Neuron (in vitro differentiated cells): ENCODE measurements at regions not wholly inside any gene's neighbourhood (a gene's known extent, or its start where the extent isn't known, plus 50 kb on each side); places are given as distances from the start of the nearest gene placed in this dataset.
"Not testable (repeated sequence)": the region's sequence is repeated elsewhere in the genome, so short reads cannot be mapped to it uniquely, and the experiment has no call there.

Experiments
- H2AFZ ChIP-seq: one replicate; pipeline ENCODE4 v1.6.1; 2013; ENCODE audit warnings: low read depth, mild to moderate bottlenecking, inconsistent platforms, low read length, moderate library complexity
- H3K27me3 ChIP-seq: one replicate; pipeline ENCODE4 v1.6.1; 2013; ENCODE audit warnings: low read length; ENCODE audit not compliant: insufficient read depth
- H3K36me3 ChIP-seq: one replicate; pipeline ENCODE4 v1.6.1; 2013; ENCODE audit warnings: low read length; ENCODE audit not compliant: insufficient read depth
- H3K4me1 ChIP-seq: one replicate; pipeline ENCODE4 v1.6.1; 2013; ENCODE audit warnings: low read length; ENCODE audit not compliant: insufficient read depth
- H3K4me3 ChIP-seq: 2 replicates; pipeline ENCODE4 v1.5.1; 2013; ENCODE audit warnings: mild to moderate bottlenecking, low read length, moderate library complexity
- H3K9me3 ChIP-seq: one replicate; pipeline ENCODE4 v1.6.1; 2013; ENCODE audit warnings: low read length

DNA sequence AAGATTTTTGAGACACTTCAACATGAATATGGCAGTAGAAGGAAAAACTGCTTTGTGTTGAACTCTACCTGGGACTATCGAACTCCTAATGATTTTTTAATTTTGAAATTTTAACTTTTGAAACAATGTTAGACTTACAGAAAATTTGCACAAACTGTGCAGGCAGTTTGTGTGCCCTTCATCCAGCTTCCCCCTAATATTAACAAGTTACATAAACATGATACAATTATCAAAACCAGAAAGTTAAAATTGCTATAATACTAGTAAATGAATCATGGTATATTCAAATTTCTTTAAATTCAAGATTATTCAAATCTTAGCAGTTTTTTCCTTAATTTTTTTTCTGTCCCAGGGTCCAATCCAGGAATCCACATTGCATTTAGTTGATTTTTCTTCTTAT lies 278.9 kb downstream of the ADGRL2 start:
- Histone ChIP-seq H3K9me3 (no peaks in the 10 kb centered on the region), H3K36me3 (no peaks in the 10 kb centered on the region), H3K4me3 (no peak overlapping the region), H3K27me3 (no peaks in the 10 kb centered on the region), H2AFZ (no peak overlapping the region), H3K4me1 (peaks cover 7% of the 10 kb centered on the region)

DNA sequence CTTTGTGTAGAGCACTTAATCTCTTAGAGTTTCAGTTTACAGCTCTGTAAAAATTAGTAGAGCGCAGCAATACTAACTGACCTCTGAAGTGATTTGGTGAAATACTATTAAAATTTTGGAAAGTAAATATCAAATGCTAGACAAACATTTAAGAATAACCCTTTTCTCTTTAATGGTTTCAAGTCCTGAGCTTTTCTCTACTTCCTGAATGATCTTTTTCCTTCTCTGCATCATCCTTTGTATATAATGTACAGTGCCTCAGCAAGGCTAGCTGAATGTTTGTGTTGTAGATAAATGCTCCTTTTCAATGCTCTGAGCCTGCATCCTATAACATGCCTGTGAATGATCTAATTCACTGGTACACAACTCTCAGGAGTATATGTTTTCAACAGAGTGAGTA lies 272.9 kb downstream of the ADGRL2 start:
- H2AFZ ChIP-seq, result no peak overlapping the region
- H3K27me3 ChIP-seq, result no peaks in the 10 kb centered on the region
- H3K4me3 ChIP-seq, result no peak overlapping the region
- no peaks in the 10 kb centered on the region for H3K36me3 ChIP-seq
- H3K4me1 ChIP-seq, result peaks cover 7% of the 10 kb centered on the region
- H3K9me3 ChIP-seq, result no peaks in the 10 kb centered on the region

DNA sequence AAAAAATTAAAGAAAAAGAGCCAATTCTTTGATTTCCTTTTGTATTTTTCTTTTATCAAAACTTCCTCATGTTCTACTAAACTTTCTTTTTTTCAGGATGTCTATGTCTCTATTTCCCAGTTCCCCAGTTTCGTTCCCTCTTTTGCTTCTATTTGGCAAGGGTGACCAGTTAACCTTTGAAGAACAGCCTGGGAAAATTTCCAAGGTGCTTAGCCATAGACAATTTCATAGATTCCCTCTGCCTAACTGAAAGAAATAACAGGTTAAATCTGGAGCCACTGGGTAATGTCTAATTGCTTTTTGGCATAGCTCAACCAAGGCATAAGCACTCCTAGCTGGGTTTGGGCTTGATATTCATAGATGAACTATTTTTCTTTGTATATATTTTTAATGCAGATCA lies 272.3 kb downstream of the ADGRL2 start:
- Histone ChIP-seq H3K4me1 (peaks cover 7% of the 10 kb centered on the region), H2AFZ (no peak overlapping the region), H3K4me3 (no peak overlapping the region), H3K36me3 (no peaks in the 10 kb centered on the region), H3K27me3 (no peaks in the 10 kb centered on the region), H3K9me3 (no peaks in the 10 kb centered on the region)

DNA sequence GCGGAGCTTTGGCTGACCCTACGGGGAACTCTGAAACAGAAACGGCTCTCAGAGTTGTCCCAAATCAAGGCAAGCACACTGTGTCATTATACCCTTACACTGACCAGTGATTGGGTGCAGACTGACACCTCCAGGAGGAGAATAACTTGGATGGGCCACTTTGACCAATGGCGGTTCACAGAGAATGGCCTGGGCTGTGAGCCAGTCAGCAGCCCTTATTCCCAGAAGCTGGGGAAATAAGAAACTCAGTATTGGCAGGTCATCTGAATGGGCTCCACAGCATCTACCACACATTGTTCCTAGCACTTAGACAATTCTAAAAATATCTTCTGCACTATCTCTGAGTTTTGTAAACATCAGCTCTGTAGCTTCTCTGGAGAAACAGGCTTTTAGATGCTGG lies 265.2 kb downstream of the ADGRL2 start:
- Histone ChIP-seq H3K9me3 (no peaks in the 10 kb centered on the region), H3K27me3 (no peaks in the 10 kb centered on the region), H3K36me3 (no peaks in the 10 kb centered on the region), H3K4me3 (no peak overlapping the region), H3K4me1 (no peaks in the 10 kb centered on the region), H2AFZ (no peak overlapping the region)

DNA sequence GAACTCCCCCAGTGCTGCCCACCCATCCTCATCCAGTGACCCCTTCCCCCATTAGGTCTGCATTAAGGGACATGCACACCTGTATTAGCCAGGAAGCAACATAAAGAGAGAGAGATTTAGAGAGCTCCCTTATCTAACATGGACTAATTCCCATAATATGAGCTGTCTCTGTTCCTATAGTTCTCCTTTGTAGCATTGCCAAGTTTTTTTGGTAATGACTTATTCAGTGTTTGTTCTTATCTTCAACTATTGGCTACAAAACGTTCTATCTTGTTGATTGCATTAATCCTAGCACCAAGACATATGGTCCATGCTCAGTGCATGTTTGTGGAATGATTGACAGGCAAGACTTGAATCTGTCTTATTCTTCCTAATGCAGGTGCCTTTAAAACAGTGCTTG lies 264.0 kb downstream of the ADGRL2 start:
- no peaks in the 10 kb centered on the region for H3K4me1 ChIP-seq
- no peaks in the 10 kb centered on the region for H3K27me3 ChIP-seq
- H3K36me3 ChIP-seq, result no peaks in the 10 kb centered on the region
- H2AFZ ChIP-seq, result no peak overlapping the region
- H3K4me3 ChIP-seq, result no peak overlapping the region
- H3K9me3 ChIP-seq, result no peaks in the 10 kb centered on the region

DNA sequence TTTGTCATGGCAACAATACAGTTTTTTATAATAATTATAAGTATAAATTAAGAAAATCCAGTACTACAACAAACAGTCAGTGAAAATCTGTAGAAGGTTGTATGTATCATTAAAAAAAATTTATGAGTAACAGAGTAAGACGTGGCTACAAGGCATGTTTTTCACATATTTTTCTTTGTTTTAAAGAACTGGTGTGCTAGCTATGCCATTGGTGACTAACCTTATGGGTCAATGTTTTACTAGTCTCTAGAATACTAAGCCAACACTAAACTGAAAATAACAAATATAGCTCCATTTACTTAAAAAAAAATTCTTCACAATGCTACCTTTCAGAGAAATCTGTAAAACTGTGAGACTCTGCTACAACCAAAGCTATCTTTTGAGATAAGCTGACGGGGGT lies 261.5 kb downstream of the ADGRL2 start:
- no peaks in the 10 kb centered on the region for H3K4me1 ChIP-seq
- H3K27me3 ChIP-seq, result no peaks in the 10 kb centered on the region
- H2AFZ ChIP-seq, result no peak overlapping the region
- H3K4me3 ChIP-seq, result no peak overlapping the region
- H3K36me3 ChIP-seq, result no peaks in the 10 kb centered on the region
- no peaks in the 10 kb centered on the region for H3K9me3 ChIP-seq

DNA sequence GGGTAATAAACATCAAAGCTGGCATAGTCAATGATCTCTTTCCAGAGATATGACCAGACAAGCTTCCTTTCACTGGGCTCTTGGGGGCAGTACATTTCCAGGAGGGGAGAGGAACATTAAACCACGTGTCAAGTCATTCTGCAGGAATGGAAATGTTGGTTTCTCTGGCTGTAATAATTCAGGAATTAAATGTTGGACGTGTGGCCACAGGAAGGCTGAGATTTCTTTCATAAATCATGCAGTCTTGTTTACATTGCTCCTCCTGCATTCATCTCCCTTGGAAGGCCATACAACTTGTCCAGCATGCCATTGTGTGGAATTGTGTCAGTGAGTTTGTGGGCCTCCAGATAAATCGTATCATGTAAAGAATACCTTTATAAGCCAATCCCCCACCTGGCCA lies 259.2 kb downstream of the ADGRL2 start:
- Histone ChIP-seq H3K9me3 (peaks cover 1% of the 10 kb centered on the region), H2AFZ (no peak overlapping the region), H3K36me3 (no peaks in the 10 kb centered on the region), H3K4me1 (no peaks in the 10 kb centered on the region), H3K4me3 (no peak overlapping the region), H3K27me3 (no peaks in the 10 kb centered on the region)

DNA sequence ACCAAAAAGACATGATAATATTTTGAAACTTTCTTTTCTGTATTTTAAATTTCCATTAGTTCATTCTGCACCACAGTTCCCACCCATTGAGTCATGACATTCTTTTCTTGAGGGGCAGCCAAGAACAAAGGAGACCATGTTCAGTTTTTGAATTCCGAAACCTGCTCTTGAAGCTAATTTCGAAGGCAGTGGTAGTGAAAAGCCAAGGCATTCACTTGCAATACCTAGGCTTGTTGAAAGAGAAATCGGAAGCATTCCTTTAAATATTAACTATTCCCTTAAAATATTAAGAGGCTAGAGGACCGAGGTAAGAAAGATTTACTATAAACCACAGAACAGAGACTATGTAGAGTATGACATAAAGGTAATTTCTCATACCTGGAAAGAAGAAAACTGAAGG lies 256.3 kb downstream of the ADGRL2 start:
- Histone ChIP-seq H3K36me3 (no peaks in the 10 kb centered on the region), H3K9me3 (peaks cover 1% of the 10 kb centered on the region), H2AFZ (no peak overlapping the region), H3K4me3 (no peak overlapping the region), H3K27me3 (no peaks in the 10 kb centered on the region), H3K4me1 (no peaks in the 10 kb centered on the region)

DNA sequence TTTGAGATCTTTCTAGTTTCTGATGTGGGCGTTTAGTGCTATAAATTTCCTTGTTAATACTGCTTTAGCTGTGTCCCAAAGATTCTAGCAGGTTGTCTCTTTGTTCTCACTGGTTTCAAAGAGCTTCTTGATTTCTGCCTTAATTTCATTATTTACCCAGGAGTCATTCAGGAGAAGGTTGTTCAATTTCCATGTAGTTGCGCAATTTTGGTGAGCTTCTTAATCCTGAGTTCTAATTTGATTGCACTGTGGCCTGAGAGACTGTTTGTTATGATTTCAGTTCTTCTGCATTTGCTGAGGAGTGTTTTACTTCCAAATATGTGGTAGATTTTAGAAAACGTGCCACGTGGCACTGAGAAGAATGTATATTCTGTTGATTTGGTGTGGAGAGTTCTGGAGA lies 254.6 kb downstream of the ADGRL2 start:
- not testable (repeated sequence) for H3K36me3 ChIP-seq, H3K4me3 ChIP-seq, H3K4me1 ChIP-seq, H3K9me3 ChIP-seq, H3K27me3 ChIP-seq, H2AFZ ChIP-seq

DNA sequence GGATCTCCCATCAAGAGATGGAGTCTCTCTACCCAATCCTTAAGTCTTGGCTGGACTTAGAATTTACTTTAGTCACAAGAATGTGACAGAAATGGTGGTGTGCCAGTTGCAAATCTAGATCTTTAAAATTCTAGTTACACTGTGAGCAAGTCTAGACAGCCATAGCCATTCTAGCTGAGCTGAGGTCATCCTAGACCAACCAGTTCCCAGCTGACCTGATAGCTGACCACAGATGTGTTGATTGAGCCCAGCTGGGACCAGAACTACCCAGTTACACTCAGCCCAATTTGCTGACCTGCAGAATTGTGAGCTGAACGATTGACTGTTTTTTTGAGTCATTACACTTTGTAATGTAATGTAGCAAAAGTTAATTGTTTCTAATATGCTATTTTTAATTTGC lies 251.8 kb downstream of the ADGRL2 start:
- Histone ChIP-seq H3K4me1 (no peaks in the 10 kb centered on the region), H3K27me3 (no peaks in the 10 kb centered on the region), H3K9me3 (peaks cover 1% of the 10 kb centered on the region), H3K36me3 (no peaks in the 10 kb centered on the region), H2AFZ (no peak overlapping the region), H3K4me3 (no peak overlapping the region)

DNA sequence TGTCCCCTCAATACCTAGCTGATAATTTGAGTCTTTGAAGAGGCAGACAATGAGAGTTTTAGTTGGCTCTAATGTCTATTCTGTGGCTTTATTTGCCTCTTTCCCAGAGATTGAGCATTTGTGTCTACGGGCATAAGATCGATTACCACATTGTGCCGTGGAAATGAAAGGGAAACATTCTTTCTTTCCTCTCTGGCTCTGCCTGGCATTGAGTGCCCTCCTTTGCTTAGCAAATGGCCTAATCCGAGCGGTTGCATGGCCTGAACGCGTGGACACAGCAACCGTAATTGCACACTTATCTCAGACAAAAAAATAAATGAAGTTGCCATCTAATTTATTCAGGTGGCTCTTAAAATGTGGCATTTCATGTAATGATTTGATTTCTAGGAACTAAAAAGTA lies 247.9 kb downstream of the ADGRL2 start:
- Histone ChIP-seq H3K9me3 (no peaks in the 10 kb centered on the region), H3K4me1 (no peaks in the 10 kb centered on the region), H2AFZ (no peak overlapping the region), H3K36me3 (no peaks in the 10 kb centered on the region), H3K27me3 (no peaks in the 10 kb centered on the region), H3K4me3 (no peak overlapping the region)

DNA sequence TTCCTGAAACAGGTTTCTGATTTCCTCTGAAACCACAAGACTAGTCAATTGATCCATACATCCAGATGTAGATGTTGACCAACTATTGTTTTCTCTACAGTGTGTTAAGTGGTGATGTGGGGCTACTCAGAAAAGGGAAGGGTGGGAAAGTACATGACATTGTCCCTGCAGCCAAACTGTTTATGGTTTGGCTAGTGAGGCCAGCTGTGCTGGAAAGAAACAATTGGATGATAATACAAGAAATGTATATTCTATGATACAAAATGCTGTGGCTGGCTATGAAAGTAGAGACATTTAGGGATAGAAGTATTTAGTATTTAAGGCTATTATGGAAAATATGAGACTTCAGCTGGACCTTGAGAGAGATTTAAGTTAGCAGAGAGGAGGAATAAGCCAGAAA lies 244.5 kb downstream of the ADGRL2 start:
- H3K4me1 ChIP-seq, result no peaks in the 10 kb centered on the region
- no peak overlapping the region for H3K4me3 ChIP-seq
- H3K36me3 ChIP-seq, result no peaks in the 10 kb centered on the region

DNA sequence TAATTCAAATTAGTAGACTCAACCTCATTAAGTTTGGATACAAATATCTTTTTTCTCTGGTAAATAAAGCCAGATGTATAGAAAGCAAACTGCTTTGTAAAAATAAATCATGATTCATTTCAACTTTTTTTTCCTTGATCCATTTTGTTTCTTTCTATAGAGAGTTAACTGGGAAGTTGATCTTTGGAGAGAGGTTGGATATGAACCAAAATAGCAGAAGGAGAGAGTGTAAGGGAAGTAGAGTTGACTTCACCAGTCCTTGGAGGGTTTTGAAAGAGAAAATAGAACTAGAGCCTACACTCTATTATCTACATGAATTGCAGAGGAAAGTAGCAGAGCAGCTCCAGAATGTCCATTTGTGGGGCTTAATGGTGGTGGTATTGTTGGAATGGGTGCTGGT lies 243.8 kb downstream of the ADGRL2 start:
- Histone ChIP-seq H3K4me3 (no peak overlapping the region), H3K36me3 (no peaks in the 10 kb centered on the region), H3K27me3 (no peaks in the 10 kb centered on the region), H3K9me3 (no peaks in the 10 kb centered on the region), H3K4me1 (no peaks in the 10 kb centered on the region), H2AFZ (no peak overlapping the region)

More for the DNA sequence above, 244.5 kb downstream of the ADGRL2 start:
- Histone ChIP-seq H3K27me3 (no peaks in the 10 kb centered on the region), H2AFZ (no peak overlapping the region), H3K9me3 (no peaks in the 10 kb centered on the region)

DNA sequence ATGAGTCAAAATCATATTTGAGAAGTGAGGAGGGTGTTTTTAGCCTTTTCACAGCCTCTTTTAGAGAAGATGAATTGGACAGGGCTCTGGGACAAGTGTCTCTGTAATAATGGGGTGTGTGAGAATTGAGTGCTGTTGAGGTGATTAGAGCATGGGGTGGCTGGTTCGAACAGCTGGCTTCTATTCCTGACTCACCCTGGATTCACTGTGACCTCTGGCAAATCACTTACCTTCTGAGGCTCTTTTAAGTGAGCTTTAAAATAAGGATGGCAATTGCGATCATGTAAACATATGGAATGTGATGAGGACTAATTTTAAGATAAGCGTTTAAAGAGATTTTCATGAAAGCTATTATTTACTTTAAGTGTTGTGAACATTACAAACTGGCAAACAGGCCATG lies 243.4 kb downstream of the ADGRL2 start:
- H2AFZ ChIP-seq, result no peak overlapping the region
- no peaks in the 10 kb centered on the region for H3K9me3 ChIP-seq
- no peaks in the 10 kb centered on the region for H3K36me3 ChIP-seq
- no peak overlapping the region for H3K4me3 ChIP-seq
- no peaks in the 10 kb centered on the region for H3K27me3 ChIP-seq
- H3K4me1 ChIP-seq, result no peaks in the 10 kb centered on the region
